ENCODE measurements at regions not wholly inside any gene's neighbourhood (a gene's known extent, or its start where the extent isn't known, plus 50 kb on each side); places are given as distances from the start of the nearest gene placed in this dataset.
"Not testable (repeated sequence)": the region's sequence is repeated elsewhere in the genome, so short reads cannot be mapped to it uniquely, and the experiment has no call there.

DNA sequence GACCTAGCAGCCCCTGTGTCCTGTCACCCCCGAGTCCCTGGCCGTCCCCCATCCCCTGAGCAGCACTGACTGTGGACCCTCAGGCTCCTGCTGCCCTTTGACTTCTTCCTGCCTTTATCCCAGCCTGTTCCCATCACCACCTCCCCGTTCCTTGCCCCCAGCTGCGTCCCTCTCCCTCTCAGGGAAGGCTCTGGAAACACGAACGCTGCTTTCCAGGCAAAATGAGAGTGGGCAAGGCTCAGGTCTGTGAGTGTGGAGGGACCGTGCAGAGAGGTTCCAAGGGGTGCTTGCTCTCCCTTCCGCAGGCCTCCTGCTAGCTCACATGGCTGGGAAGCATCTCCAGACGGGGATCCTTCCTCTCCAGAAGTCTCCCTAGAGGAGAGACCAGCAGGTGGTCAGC, 501.8 kb upstream of the SALL3 start:
- no peak for DNase-seq

DNA sequence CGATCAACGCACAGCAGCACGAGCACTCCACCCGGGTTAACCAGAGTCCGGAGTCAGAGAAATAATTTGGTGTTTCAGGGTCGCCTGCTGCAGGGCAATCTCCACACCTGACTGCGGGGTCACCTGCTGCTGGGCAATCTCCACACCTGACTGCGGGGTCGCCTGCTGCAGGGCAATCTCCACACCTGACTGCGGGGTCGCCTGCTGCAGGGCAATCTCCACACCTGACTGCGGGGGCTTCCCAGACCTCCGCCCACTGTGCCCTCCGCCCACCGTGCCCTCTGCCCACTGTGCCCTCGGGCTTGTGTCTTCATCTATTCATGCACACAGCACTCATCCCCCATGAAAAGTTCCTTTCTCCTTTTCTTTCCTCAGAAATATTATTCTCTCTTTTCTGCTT, 500.2 kb upstream of the SALL3 start:
- DNase-seq = no peak

DNA sequence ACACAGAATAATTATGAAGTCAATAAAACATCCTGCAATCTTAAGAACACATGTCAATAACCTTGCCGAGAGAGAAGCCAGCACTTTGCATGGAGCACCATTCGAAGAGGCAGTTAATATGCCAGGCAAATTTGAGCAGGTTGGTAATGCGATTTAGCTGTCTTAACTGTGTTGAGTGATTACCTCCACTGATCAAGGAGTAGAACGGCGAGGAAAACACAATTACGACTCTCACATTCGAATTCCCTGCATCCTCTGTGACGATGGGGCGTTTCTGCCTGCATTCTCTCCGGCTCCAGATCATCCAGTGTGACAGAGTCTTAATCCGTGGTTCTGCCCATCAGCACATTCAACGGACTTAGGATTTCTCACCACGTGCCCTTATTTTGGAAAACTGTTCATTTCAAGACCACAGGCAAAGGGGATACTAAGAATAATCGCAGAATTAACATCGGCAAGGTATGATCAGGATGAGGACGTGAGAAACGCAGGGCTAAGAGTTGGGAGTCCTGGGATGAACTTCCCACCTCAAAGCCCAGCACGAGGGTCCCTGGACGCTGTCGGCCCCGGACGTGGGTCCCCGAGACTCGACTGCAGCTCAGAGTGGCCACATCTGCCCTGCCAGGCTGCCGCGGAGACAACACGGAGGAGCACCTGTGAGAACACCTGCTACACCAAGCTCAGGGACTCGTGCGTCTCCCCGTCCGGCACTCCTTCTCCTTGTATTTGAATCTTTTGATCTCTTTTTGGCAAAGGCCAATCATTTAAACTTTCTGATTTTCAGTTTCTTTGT, 499.2 kb upstream of the SALL3 start:
- no peak for DNase-seq

DNA sequence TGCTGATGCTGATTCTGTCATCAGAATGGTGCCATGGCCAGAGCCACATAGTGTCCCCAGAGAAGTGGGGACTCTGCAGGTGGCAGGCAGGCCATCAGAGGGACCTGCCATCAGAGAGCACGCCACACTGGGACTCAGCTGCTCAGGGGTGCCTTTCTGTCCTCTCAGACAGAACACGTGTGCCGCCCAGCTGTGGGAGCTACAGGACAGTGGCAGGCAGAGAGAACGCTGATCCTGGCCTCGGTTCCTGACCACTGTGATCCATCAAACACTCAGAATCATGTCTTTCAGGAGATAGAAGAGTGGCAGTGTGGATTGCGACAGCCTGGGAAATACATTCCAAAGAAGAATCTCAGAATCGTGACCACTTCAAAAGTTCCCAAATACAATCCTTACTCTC, 497.2 kb upstream of the SALL3 start:
- DNase-seq = no peak

DNA sequence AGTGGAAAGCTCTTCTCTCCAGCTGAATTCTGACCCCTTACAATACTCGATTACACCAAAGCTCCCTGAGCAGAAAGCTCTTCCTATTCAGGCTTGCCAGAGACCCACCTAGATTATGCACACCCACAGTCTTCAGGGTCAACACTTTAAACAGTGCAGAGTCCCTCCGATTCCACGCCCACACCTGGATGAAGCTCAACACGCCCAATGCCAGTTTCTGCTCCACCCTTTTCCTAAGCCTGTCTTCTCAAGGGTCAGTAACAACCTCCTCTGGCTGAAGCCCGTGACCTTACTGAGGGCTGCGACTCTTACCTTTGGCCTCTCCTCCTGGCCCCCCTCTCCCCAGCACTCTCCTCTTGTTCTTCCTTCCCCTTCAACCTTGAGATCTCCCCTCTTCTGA, 492.0 kb upstream of the SALL3 start:
- DNase-seq = no peak

DNA sequence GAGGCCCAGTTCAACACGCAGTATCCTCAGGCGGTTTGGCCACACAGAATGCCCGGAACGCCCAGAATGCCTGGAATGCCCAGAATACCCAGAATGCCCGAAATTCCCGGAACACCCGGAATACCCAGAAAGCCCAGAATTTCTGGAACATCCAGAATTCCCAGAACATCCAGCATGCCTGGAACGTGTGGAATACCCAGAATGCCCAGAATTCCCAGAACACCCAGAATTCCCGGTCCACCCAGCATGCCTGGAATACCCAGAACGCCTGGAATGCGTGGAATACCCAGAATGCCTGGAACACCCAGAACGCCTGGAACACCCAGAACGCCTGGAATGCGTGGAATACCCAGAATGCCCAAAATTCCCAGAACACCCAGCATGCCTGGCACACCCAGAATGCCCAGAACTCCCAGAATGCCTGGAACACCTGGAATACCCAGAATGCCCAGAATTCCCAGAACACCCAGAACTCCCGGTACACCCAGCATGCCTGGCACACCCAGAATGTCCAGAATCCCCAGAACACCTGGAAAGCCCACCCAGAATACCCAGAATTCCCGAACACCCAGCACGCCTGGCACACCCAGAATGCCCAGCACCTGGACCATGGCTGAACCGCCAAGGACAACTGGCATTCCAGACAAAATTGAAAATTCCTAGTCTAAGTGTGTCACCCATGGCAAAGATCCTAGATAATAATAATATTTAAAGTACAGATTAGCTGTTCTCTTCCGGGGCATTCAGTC, 487.4 kb upstream of the SALL3 start:
- no peak for DNase-seq

DNA sequence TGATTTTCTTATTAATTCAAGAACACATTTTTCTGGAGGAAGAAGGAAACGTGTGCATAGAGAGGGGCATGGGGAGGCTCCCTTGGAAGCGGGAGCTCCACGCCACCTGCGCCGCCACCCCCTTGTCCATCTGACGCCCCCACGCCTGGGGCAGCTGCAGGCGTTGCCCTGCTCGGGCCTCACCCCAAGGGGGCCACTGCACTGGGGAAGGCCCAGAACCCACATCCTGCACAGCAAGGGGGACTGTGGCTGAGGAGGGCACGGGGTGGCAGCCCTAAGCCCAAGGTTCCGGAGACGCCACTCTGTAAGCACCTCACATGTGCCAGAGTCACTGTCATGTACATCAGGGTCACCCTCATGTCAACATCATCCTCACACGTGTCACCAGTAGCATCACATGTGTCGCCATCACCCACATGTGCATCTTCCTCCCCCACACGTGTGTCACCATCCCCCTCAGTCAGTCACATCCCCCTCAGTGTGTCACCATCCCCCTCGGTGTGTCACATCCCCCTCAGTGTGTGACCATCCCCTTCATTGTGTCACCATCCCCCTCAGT, 486.7 kb upstream of the SALL3 start:
- DNase-seq = no peak

DNA sequence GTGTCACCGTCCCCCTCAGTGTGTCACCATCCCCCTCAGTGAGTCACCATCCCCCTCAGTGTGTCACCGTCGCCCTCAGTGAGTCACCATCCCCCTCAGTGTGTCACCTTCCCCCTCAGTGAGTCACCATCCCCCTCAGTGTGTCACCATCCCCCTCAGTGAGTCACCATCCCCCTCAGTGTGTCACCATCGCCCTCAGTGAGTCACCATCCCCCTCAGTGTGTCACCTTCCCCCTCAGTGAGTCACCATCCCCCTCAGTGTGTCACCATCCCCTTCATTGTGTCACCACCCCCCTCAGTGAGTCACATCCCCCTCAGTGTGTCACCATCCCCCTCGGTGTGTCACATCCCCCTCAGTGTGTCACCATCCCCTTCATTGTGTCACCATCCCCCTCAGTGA, 486.1 kb upstream of the SALL3 start:
- DNase-seq = not testable (repeated sequence)

DNA sequence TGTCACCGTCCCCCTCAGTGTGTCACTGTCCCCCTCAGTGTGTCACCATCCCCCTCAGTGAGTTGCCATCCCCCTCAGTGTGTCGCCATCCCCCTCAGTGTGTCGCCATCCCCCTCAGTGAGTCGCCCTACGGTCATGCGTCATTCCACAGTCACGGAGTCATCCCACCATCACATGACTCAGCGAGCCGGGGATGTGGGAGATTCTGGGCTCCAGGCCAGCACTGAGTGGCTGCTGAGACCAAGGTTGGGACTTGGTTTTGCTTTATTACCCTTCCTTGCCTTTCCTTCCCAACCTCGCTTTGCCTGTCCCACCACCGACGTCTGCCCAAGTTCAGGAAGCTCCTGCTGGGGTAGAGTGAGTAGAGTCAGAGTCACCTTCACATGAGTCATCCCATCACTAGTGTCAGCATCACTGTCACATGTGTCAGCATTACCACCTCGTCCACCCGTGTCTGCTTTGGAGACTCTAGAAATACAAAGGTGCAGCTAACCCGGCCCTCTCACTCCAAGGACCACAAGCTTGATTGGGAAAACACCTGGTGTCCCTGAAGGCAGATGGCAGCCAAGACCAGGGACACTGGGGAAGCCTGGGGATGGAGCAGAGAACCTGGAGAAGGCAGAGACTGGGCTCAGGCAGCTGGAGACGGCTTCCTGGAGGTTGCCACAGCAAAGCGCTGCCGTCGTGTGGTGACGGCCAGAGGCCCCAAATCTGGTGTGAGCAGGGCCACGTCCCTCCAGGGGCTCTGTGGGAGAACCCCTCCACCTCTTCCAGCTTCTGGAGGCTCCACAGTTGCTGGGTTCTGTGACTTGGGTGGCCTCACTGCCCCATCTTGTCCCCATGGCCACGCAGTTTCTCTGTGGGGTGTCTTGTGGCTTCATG, 485.2 kb upstream of the SALL3 start:
- no peak for DNase-seq

DNA sequence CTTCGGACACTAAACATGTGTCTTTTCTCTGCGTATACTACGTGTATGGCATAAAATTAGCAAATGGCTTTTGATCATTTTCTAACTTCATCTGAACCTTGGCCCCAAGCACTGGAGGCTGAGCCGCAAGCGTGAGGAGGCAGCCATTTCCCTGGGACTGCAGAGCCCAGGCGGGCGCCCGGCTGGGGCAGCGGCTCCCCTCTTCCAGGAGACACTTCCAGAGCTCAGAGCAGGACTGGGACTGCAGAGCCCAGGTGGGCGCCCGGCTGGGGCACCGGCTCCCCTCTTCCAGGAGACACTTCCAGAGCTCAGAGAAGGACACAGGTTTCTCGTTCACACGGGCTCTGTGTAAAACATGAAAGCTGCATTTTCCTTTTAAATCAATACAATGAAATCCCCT, 484.1 kb upstream of the SALL3 start:
- no peak for DNase-seq

DNA sequence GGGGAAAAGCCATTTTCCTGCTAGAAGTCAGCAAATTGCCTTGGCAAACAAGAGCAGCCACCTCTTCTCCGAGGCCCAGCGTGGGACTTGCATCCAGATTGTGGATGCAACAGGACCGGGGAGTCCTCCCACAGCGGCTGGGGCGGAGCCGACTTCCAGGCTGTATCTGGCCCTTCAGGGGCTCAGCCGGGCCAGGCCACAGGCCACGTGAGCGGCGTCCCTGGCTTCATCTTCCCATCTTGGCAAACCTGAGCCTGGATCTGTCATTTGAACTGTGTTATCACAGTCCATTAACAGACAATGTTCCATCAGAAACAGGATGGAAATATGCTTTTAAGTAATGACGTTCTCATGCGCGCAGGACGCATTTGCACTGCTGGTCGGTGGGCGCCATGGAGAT, 483.5 kb upstream of the SALL3 start:
- DNase-seq = no peak

DNA sequence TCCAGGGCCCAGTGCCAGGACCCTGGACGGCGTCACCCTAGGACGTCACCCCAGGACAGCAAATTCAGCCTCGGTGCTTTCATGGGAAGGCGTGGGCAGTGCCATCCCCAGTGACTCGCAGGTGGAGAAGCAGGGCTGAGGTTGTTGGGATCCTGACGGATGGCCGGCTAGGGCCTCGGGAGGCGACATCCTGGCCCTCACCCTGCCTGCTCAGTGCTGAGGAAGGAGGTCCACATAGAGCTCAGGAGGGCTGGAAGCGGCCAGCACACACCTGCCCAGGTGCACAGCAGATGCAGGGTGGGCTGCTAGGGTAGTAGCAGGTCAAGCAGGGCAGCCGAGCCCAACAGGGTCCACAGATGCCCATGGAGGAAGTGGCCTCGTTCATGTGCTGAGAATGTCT, 482.0 kb upstream of the SALL3 start:
- no peak for DNase-seq

DNA sequence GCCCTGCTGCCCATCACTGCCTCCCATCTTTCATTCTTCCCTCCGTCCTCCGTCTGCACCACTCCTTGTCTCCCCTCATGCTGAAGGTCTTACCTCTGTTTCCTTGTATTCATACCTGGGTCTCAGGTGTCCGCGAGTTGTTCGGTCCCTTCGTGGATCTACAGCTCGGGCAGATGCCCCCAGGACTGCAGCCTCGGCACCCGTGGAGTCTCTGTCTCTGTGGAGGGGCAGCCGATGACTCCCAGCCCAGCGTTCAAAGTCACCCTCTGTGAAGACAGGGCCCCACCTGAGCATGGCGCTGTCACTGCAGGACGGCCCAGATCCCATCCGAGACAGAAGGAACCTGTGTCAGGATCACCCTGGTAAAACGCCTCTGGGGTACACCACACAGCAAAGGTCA, 480.0 kb upstream of the SALL3 start:
- DNase-seq = no peak

DNA sequence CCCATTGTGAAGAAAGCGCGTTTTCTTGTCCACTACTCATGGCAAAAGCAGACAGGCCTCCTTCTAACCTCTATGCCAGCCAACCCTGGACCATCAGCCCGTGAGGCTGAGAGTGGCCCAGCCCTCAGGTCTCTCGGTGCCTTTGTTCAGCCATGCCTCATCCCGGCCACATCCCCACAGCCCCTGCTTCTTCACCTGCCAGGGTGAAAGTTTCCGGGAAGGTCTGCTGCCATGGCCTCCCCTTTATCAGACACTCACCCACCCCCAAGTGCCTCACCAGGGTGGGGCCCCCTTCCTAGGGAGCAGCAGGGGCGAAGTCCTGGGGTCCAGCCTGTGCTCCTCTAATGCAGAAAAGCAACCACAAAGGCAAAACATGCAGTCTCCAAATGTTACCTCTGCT, 478.4 kb upstream of the SALL3 start:
- DNase-seq = no peak

DNA sequence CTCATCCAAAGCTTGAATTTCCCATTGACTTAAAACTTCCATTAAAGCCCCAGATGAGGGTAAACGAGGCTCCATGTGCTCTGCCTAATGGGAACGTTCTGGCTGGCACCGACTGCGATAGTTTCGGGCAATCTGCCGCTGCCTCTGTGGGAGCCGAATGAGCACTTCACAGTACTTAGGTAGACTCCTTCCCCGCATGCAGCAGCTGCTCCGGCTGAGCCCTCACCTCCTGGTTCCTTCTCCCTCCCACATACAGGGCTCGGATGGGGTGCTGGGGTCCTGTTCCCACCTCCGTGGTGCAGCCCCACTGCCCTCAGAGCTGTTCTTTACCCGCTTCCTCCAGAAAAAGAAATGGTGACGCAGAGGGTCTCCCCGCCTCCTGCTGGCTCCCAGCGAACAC, 476.5 kb upstream of the SALL3 start:
- DNase-seq = no peak

DNA sequence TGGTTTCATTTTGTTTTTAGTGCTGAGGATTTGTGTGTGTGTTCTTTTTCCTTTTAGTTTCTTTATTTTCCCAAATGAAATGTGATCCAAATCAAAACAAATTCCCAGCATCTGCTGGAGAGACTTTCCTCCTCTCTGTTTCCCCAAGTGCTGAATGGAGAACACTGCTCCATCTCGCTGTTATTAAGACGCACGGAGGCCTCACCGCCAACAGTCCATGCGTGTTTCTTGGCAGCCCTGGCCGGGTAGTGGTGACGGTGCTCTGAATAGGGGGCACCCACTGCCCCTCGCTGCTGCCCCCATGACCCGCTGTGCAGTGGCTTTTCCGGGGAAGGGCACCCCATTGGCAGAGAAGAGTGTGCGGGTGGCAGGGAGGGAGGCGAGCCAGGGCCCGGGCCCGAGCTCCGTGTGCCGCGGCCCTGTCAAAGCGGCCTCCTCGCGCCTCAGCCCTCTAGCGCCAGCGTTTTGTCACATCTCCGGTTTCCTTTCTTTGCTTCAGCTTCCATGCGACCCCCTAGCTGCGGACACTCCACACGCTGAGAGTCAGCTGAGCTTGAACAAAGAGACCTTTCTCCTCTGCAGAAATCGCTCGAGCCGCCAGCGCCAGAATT, 473.7 kb upstream of the SALL3 start:
- DNase-seq = peak; percentile 1

DNA sequence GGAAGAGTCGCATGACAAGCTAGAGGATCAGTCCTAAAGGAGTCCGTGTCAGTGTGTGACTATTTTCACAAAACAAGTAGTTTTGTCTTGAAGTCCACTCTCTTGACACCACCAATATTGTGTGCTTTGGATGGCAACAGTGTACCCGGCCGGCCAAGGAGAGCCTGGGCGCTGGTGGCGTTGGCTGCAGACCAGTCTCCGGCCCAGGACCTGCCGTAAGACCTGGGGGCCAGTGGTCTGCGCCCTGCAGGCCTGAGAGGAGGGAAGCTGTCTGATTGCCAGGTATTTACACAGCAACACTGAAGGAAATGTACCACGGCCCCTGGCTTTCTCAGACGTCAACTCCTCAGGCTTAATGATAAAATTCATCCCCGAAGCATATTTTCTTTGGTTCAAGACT, 472.4 kb upstream of the SALL3 start:
- no peak for DNase-seq

DNA sequence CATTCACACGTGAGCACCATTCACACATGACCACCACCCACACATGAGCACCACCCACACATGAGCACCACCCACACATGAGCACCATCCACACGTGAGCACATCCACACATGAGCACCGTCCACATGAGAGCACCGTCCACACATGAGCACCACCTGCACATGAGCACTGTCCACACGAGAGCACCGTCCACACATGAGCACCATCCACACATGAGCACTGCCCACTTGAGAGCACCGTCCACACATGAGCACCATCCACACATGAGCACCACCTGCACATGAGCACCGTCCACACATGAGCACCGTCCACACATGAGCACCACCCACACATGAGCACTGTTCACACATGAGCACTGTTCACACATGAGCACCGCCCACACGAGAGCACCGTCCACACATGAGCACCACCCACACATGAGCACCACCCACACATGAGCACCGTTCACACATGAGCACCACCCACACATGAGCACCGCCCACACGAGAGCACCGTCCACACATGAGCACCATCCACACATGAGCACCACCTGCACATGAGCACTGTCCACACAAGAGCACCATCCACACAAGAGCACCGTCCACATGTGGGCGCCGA, 471.3 kb upstream of the SALL3 start:
- DNase-seq = not testable (repeated sequence)

DNA sequence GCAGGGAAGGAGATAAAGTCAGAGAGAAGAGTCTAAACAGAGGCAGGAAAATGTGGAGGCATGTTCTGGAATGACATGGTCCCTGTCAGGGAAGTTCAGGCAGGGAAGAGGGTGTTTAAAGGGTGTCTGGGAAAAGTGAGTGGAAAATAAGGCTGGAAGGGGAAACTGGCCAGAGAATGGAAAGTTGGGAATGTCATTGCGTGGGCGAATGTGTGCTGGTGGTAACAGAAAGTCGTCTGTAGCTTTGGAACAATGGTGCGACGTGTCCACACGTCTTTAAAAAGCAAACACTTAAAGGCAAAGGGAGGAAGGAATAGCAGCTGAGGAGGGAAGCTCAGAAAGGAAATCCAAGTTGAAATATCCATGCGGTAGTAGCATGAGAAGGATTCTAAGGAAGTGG, 469.5 kb upstream of the SALL3 start:
- DNase-seq = no peak

DNA sequence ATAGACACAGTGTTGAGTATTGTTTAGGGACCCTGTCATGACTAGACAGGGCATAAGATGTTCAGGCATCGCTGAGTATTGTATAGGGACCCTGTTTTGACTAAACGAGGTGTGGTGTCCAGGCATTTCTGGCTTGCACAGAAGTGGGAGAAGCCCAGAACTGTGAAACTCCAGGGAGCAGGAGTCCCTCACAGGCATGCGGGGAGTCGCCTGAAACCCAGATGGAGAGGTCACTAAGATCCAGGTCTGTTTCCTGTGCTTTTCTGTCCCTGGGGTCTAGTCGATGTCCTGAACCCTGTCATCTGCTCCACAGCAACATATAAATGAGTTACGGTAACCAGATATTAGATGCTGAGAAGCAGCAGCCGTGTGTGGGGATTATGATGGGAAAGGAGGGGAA, 469.0 kb upstream of the SALL3 start:
- DNase-seq = no peak

DNA sequence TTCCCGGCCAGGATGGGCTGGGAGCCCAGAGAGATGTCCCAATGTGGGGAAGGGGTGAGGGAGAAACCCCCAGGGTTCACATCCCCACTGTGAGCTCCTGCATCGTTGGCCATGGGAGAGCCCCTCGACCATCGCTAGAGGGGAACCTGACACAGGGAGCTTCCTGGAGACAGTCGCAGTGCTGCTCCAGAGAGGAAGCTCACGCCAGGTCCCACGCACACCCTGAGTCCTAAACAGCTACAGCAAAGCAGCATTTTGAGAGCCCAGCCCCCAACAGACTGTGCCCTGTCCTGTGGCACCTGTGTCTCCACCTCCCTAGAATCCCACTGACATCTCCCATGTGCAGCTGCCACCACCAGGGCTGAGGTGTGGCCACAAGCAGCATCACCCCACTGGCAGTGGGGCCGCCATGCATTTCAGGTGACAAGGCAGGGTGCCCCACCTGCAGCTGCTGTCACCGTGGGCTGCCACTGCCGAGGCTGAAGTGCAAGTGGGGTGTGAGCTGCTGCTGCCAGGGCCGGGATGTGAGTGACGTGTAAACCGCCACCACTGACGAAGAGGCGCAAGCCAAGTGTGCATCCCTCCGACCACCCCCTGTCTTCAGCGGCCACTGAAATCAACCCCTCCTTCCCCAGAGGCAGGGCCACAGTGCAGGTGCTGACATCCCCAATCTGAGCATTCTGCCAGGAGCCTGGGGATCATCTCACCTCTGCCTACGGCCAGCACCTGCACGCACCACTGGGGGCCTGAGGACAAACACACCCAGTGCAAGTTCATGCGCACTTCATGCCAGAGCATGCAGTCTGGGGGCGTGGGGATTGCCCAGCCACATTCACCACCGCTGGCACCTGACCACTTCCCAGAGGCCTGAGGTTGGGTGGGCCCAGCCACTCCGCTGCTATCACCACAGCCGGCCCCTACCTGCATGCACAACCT, 467.7 kb upstream of the SALL3 start:
- no peak for DNase-seq

Measured in skin of body (tissue), 1 donor.